Astrocyte (in vitro differentiated cells and primary cell): ENCODE measurements at regions not wholly inside any gene's neighbourhood (a gene's known extent, or its start where the extent isn't known, plus 50 kb on each side); places are given as distances from the start of the nearest gene placed in this dataset.

Source experiments
- DNase-seq: peaks from one replicate; pipeline ENCODE4 v3.0.0-alpha.2; 2010; ENCODE audit warnings: low read depth
- FAIRE-seq: peaks from 2 replicates; lab custom pipeline; 2011; peaks lifted over from hg19 to GRCh38; lab: Jason Lieb, UNC
- H2AFZ ChIP-seq: 2 replicates; pipeline ENCODE4 v1.6.0; 2012; ENCODE audit warnings: low read depth, low read length, inconsistent platforms
- H3K27ac ChIP-seq: 2 replicates; pipeline ENCODE4 v1.5.1; 2011; ENCODE audit warnings: low read depth, low read length, inconsistent platforms
- H3K27me3 ChIP-seq: 2 replicates; pipeline ENCODE4 v1.6.0; 2011; ENCODE audit warnings: low read length, inconsistent platforms; ENCODE audit not compliant: insufficient read depth
- H3K36me3 ChIP-seq: 2 replicates; pipeline ENCODE4 v1.5.1; 2011; ENCODE audit warnings: low read length, inconsistent platforms; ENCODE audit not compliant: insufficient read depth
- H3K4me1 ChIP-seq: 2 replicates; pipeline ENCODE4 v1.5.1; 2011; ENCODE audit warnings: low read length, inconsistent platforms; ENCODE audit not compliant: insufficient read depth
- H3K4me2 ChIP-seq: 2 replicates; pipeline ENCODE4 v1.6.0; 2012; ENCODE audit warnings: low read length, inconsistent platforms
- H3K4me3 ChIP-seq: 2 replicates; pipeline ENCODE4 v1.5.1; 2011; ENCODE audit warnings: low read depth, mild to moderate bottlenecking, low read length, inconsistent platforms; ENCODE audit not compliant: insufficient read depth
- H3K79me2 ChIP-seq: 2 replicates; pipeline ENCODE4 v1.6.0; 2012; ENCODE audit warnings: mild to moderate bottlenecking, low read length, inconsistent platforms; ENCODE audit not compliant: insufficient read depth
- H3K9ac ChIP-seq: 2 replicates; pipeline ENCODE4 v1.6.0; 2012; ENCODE audit warnings: mild to moderate bottlenecking, low read length, inconsistent platforms
- H3K9me3 ChIP-seq: 2 replicates; pipeline ENCODE4 v1.5.1; 2012; ENCODE audit warnings: low read depth, mild to moderate bottlenecking, low read length, inconsistent platforms; ENCODE audit not compliant: insufficient read depth
- H4K20me1 ChIP-seq: 2 replicates; pipeline ENCODE4 v1.6.0; 2012; ENCODE audit warnings: low read length, inconsistent platforms; ENCODE audit not compliant: insufficient read depth
- H3K27ac Mint-ChIP-seq: one replicate; pipeline ENCODE4 v1.8.0; 2021; ENCODE audit warnings: mild to moderate bottlenecking, mixed read lengths; ENCODE audit not compliant: unreplicated experiment
- H3K27me3 Mint-ChIP-seq: one replicate; pipeline ENCODE4 v1.8.0; 2021; ENCODE audit warnings: low read depth, mixed read lengths; ENCODE audit not compliant: unreplicated experiment
- H3K36me3 Mint-ChIP-seq: one replicate; pipeline ENCODE4 v1.8.0; 2021; ENCODE audit warnings: low read depth, mixed read lengths; ENCODE audit not compliant: unreplicated experiment
- H3K4me1 Mint-ChIP-seq: one replicate; pipeline ENCODE4 v1.8.0; 2021; ENCODE audit warnings: low read depth, mixed read lengths; ENCODE audit not compliant: unreplicated experiment
- H3K4me3 Mint-ChIP-seq: one replicate; pipeline ENCODE4 v1.8.0; 2021; ENCODE audit warnings: mild to moderate bottlenecking, moderate library complexity, mixed read lengths; ENCODE audit not compliant: unreplicated experiment
- H3K9me3 Mint-ChIP-seq: one replicate; pipeline ENCODE4 v1.8.0; 2021; ENCODE audit warnings: mild to moderate bottlenecking, mixed read lengths; ENCODE audit not compliant: unreplicated experiment
- CTCF ChIP-seq: IDR thresholded peaks from 2 replicates; pipeline ENCODE4 v1.5.1; 2011; ENCODE audit warnings: low read depth, mild to moderate bottlenecking, inconsistent platforms, low read length, moderate library complexity; ENCODE audit not compliant: insufficient read depth
- EZH2 ChIP-seq: IDR thresholded peaks from 2 replicates; pipeline ENCODE4 v1.6.1; 2012; ENCODE audit warnings: mild to moderate bottlenecking, low read length, inconsistent platforms; ENCODE audit not compliant: insufficient read depth

- no peak overlapping the region for H3K4me3 Mint-ChIP-seq
- no peak for FAIRE-seq
- H3K4me1 Mint-ChIP-seq = no peaks in the 10 kb centered on the region
Measured at GRCh38 chr2:16023506-16024360, 83.4 kb downstream of the MYCN start.

GRCh38 chr2:16022548-16023240 is 82.3 kb downstream of the MYCN start:
- no peak for DNase-seq
- Histone ChIP-seq H2AFZ (no peak overlapping the region), H3K4me3 (no peak overlapping the region), H3K79me2 (no peaks in the 10 kb centered on the region), H4K20me1 (no peaks in the 10 kb centered on the region), H3K9ac (no peak overlapping the region), H3K27me3 (no peaks in the 10 kb centered on the region), H3K9me3 (peaks cover 2% of the 10 kb centered on the region), H3K4me1 (no peaks in the 10 kb centered on the region), H3K36me3 (no peaks in the 10 kb centered on the region), H3K27ac (no peak overlapping the region), H3K4me2 (no peak overlapping the region)
- no peak for TF ChIP-seq CTCF
- TF ChIP-seq EZH2 = no peak
- Mint-ChIP-seq H3K27ac (no peak overlapping the region), H3K27me3 (peaks cover 42% of the 10 kb centered on the region), H3K4me1 (no peaks in the 10 kb centered on the region), H3K4me3 (no peak overlapping the region), H3K36me3 (no peaks in the 10 kb centered on the region), H3K9me3 (no peaks in the 10 kb centered on the region)
- no peak for FAIRE-seq

More at GRCh38 chr2:16023506-16024360, 83.4 kb downstream of the MYCN start:
- H3K27me3 Mint-ChIP-seq = peaks cover 42% of the 10 kb centered on the region
- no peaks in the 10 kb centered on the region for H3K27me3 ChIP-seq
- no peak overlapping the region for H3K4me2 ChIP-seq
- H3K9ac ChIP-seq = no peak overlapping the region
- no peak for TF ChIP-seq CTCF
- no peak for TF ChIP-seq EZH2
- H3K27ac Mint-ChIP-seq = no peak overlapping the region
- no peak overlapping the region for H2AFZ ChIP-seq
- H3K9me3 Mint-ChIP-seq = no peaks in the 10 kb centered on the region
- no peaks in the 10 kb centered on the region for H3K36me3 Mint-ChIP-seq
- no peaks in the 10 kb centered on the region for H3K4me1 ChIP-seq
- H3K36me3 ChIP-seq = no peaks in the 10 kb centered on the region
- H3K27ac ChIP-seq = no peak overlapping the region
- no peak for DNase-seq
- H3K4me3 ChIP-seq = no peak overlapping the region
- H3K9me3 ChIP-seq = peaks cover 2% of the 10 kb centered on the region
- H3K79me2 ChIP-seq = no peaks in the 10 kb centered on the region
- H4K20me1 ChIP-seq = no peaks in the 10 kb centered on the region
